Keratinocyte (primary cell): ENCODE measurements at regions not wholly inside any gene's neighbourhood (a gene's known extent, or its start where the extent isn't known, plus 50 kb on each side); places are given as distances from the start of the nearest gene placed in this dataset.

Experiments
- DNase-seq: peaks from one replicate; pipeline ENCODE4 v3.0.0-alpha.2; 2011; ENCODE audit warnings: low read depth, missing footprints, low spot score
- FAIRE-seq: peaks from 2 replicates; lab custom pipeline; 2011; peaks lifted over from hg19 to GRCh38; lab: Jason Lieb, UNC
- H2AFZ ChIP-seq: 2 replicates; pipeline ENCODE4 v1.6.0; 2012; ENCODE audit warnings: low read length, control low read depth, inconsistent platforms; ENCODE audit not compliant: control insufficient read depth
- H3K27ac ChIP-seq: 2 replicates; pipeline ENCODE4 v1.5.1; 2011; ENCODE audit warnings: low read length; ENCODE audit not compliant: control insufficient read depth, insufficient read depth
- H3K27me3 ChIP-seq: 3 replicates; pipeline ENCODE4 v1.6.0; 2011; ENCODE audit warnings: low read length; ENCODE audit not compliant: control insufficient read depth, insufficient read depth; ENCODE audit errors: extremely low read depth
- H3K36me3 ChIP-seq, 2 experiments: 2 replicates in 1 of 2; 3 replicates in 1 of 2; pipeline ENCODE4 v1.5.1; 2011; ENCODE audit warnings: low read length in 2 of 2, mild to moderate bottlenecking in 1 of 2; ENCODE audit not compliant: control insufficient read depth in 2 of 2, insufficient read depth in 2 of 2; ENCODE audit errors: extremely low read depth in 1 of 2
- H3K4me1 ChIP-seq: 3 replicates; pipeline ENCODE4 v1.5.1; 2011; ENCODE audit warnings: low read length; ENCODE audit not compliant: control insufficient read depth, insufficient read depth; ENCODE audit errors: extremely low read depth
- H3K4me2 ChIP-seq: 3 replicates; pipeline ENCODE4 v1.6.0; 2011; ENCODE audit warnings: low read depth, low read length; ENCODE audit not compliant: control insufficient read depth, insufficient read depth; ENCODE audit errors: extremely low read depth
- H3K4me3 ChIP-seq, 3 experiments: fragments of 200-600 bp in 1 of 3; sonication (generic) in 1 of 3; 2 replicates in 2 of 3; 3 replicates in 1 of 3; pipeline ENCODE4 v1.5.1; 2011 to 2016; ENCODE audit warnings: low read length in 3 of 3, mild to moderate bottlenecking in 3 of 3, control low read depth in 2 of 3, inconsistent platforms in 1 of 3, low read depth in 1 of 3, mixed read lengths in 1 of 3, mixed run types in 1 of 3, moderate library complexity in 1 of 3; ENCODE audit not compliant: control insufficient read depth in 2 of 3, insufficient read depth in 2 of 3; ENCODE audit errors: extremely low read depth in 1 of 3
- H3K79me2 ChIP-seq: 2 replicates; pipeline ENCODE4 v1.6.0; 2012; ENCODE audit warnings: low read length; ENCODE audit not compliant: control insufficient read depth, insufficient read depth
- H3K9ac ChIP-seq: 3 replicates; pipeline ENCODE4 v1.6.0; 2011; ENCODE audit warnings: low read length; ENCODE audit not compliant: control insufficient read depth, insufficient read depth; ENCODE audit errors: extremely low read depth
- H3K9me1 ChIP-seq: 3 replicates; pipeline ENCODE4 v1.6.0; 2011; ENCODE audit warnings: low read length; ENCODE audit not compliant: control insufficient read depth, insufficient read depth; ENCODE audit errors: extremely low read depth
- H3K9me3 ChIP-seq: 2 replicates; pipeline ENCODE4 v1.5.1; 2012; ENCODE audit warnings: low read depth, low read length; ENCODE audit not compliant: control insufficient read depth
- H4K20me1 ChIP-seq: 3 replicates; pipeline ENCODE4 v1.6.0; 2011; ENCODE audit warnings: low read length; ENCODE audit not compliant: control insufficient read depth, insufficient read depth; ENCODE audit errors: extremely low read depth
- dilution Hi-C: fragments of 300-500 bp; cut with MboI; formaldehyde crosslinking; loops from one replicate; pipeline ENCODE4 v1.7.0; 2020; ENCODE audit warnings: low sequenced_read_pairs; ENCODE audit not compliant: extremely low pct_ligation_motif_present
- TF ChIP-seq, protein P1 (sequence below), 3 experiments: IDR thresholded peaks in 1 of 3; conservative IDR thresholded peaks in 1 of 3; optimal IDR thresholded peaks in 1 of 3; 2 replicates in 2 of 3; 3 replicates in 1 of 3; pipeline versions ENCODE3 to v1.5.1; 2011; ENCODE audit warnings: low read length in 3 of 3, mild to moderate bottlenecking in 3 of 3, moderate library complexity in 2 of 3, control low read depth in 1 of 3, inconsistent platforms in 1 of 3; ENCODE audit not compliant: insufficient read depth in 2 of 3; ENCODE audit errors: extremely low read depth in 1 of 3

DNA sequence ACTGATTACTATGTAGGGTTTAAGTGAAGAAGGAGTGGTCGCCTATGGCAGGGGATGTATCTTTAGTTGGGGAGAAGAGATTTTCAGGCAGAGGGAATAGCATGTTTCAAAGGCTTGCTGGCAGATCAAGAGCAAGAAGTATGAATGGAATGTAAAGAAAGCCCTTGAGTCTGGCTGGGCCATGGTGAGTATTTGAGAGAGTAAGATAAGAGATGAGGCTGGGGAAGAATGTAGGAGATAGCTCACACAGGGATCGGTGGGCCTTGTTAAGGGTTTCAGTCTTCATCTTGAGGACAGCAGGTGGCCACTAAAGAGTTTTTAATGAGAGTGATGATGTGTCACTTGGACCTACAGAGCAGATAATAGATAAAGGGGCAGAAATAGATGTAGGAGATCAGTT is 319.1 kb upstream of the RPS6KA3 start:
- no peak for DNase-seq
- no peak for FAIRE-seq
- Histone ChIP-seq H3K9ac (no peak overlapping the region), H4K20me1 (no peaks in the 10 kb centered on the region), H3K27ac (no peak overlapping the region), H3K36me3 (no peaks in the 10 kb centered on the region), H3K9me1 (no peaks in the 10 kb centered on the region), H3K79me2 (no peaks in the 10 kb centered on the region), H2AFZ (no peak overlapping the region), H3K4me1 (no peaks in the 10 kb centered on the region), H3K27me3 (no peaks in the 10 kb centered on the region), H3K4me2 (no peak overlapping the region), H3K4me3 (no peak overlapping the region), H3K9me3 (no peaks in the 10 kb centered on the region)
- TF ChIP-seq, protein P1, sequence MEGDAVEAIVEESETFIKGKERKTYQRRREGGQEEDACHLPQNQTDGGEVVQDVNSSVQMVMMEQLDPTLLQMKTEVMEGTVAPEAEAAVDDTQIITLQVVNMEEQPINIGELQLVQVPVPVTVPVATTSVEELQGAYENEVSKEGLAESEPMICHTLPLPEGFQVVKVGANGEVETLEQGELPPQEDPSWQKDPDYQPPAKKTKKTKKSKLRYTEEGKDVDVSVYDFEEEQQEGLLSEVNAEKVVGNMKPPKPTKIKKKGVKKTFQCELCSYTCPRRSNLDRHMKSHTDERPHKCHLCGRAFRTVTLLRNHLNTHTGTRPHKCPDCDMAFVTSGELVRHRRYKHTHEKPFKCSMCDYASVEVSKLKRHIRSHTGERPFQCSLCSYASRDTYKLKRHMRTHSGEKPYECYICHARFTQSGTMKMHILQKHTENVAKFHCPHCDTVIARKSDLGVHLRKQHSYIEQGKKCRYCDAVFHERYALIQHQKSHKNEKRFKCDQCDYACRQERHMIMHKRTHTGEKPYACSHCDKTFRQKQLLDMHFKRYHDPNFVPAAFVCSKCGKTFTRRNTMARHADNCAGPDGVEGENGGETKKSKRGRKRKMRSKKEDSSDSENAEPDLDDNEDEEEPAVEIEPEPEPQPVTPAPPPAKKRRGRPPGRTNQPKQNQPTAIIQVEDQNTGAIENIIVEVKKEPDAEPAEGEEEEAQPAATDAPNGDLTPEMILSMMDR (optimal IDR thresholded peaks at IDR 0.05 in 1 of 3, IDR thresholded peaks at IDR 0.05 in 1 of 3, conservative IDR thresholded peaks at IDR 0.05 in 1 of 3; ENCODE audit: extremely low read depth in 1 of 3, insufficient read depth in 2 of 3, low read length in 3 of 3): no peak
- dilution Hi-C loops: no loop called here

DNA sequence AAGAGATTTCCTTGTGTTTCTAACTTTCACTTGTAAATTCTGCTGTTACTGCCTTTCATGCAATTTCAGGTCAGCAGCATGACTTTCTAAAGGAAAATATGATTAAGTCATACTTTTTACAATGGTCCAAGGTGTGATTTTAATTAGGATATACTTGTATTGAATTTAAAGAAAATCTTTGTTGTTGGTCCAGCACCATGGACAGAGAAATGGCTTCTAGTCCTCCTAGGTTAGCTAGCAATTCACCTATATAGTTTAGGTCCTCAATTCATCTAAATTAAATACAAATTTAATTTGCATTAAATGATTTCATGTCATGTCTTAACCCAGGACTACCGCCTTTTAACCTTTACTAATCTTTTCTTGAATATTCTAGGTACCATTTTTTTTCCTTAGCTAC is 304.9 kb upstream of the RPS6KA3 start:
- no peak overlapping the region for H3K27ac ChIP-seq
- no peaks in the 10 kb centered on the region for H3K4me1 ChIP-seq
- no peaks in the 10 kb centered on the region for H3K27me3 ChIP-seq
- no peaks in the 10 kb centered on the region for H4K20me1 ChIP-seq
- no peaks in the 10 kb centered on the region for H3K36me3 ChIP-seq
- FAIRE-seq (no peak), DNase-seq (no peak)
- H3K9me3 ChIP-seq: no peaks in the 10 kb centered on the region
- H3K9ac ChIP-seq: no peak overlapping the region
- no peaks in the 10 kb centered on the region for H3K9me1 ChIP-seq
- H3K79me2 ChIP-seq: no peaks in the 10 kb centered on the region
- TF ChIP-seq, protein P1 (optimal IDR thresholded peaks at IDR 0.05 in 1 of 3, IDR thresholded peaks at IDR 0.05 in 1 of 3, conservative IDR thresholded peaks at IDR 0.05 in 1 of 3; ENCODE audit: extremely low read depth in 1 of 3, insufficient read depth in 2 of 3, low read length in 3 of 3): no peak
- no peak overlapping the region for H3K4me2 ChIP-seq
- no peak overlapping the region for H2AFZ ChIP-seq
- dilution Hi-C loops: no loop called here
- no peak overlapping the region for H3K4me3 ChIP-seq
